Endodermal cell (in vitro differentiated cells): ENCODE measurements at regions not wholly inside any gene's neighbourhood (a gene's known extent, or its start where the extent isn't known, plus 50 kb on each side); places are given as distances from the start of the nearest gene placed in this dataset.
"Not testable (repeated sequence)": the region's sequence is repeated elsewhere in the genome, so short reads cannot be mapped to it uniquely, and the experiment has no call there.

Source experiments
- DNase-seq: peaks from one replicate; pipeline ENCODE4 v3.0.0-alpha.2; 2017
- H3K27ac ChIP-seq: 2 replicates; pipeline ENCODE4 v1.5.1; 2013; ENCODE audit warnings: mild to moderate bottlenecking, low read depth, low read length, moderate library complexity
- H3K27me3 ChIP-seq: 2 replicates; pipeline ENCODE4 v1.6.1; 2013; ENCODE audit warnings: mild to moderate bottlenecking, low read length, moderate library complexity; ENCODE audit not compliant: insufficient read depth, control insufficient read depth, poor library complexity, severe bottlenecking
- H3K36me3 ChIP-seq: 2 replicates; pipeline ENCODE4 v1.7.0; 2013; ENCODE audit warnings: mild to moderate bottlenecking, low read length, moderate library complexity; ENCODE audit not compliant: control insufficient read depth, insufficient read depth
- H3K4me1 ChIP-seq: one replicate; pipeline ENCODE4 v1.7.0; 2013; ENCODE audit warnings: low read length; ENCODE audit not compliant: control insufficient read depth, insufficient read depth
- H3K4me3 ChIP-seq: 2 replicates; pipeline ENCODE4 v1.5.1; 2013; ENCODE audit warnings: mild to moderate bottlenecking, low read length, moderate library complexity
- H3K9ac ChIP-seq: 2 replicates; pipeline ENCODE4 v1.6.1; 2013; ENCODE audit warnings: mild to moderate bottlenecking, low read length, moderate library complexity; ENCODE audit not compliant: poor library complexity, severe bottlenecking; ENCODE audit errors: extremely low read depth
- H3K9me3 ChIP-seq: 2 replicates; pipeline ENCODE4 v1.6.1; 2013; ENCODE audit warnings: mild to moderate bottlenecking, low read length, moderate library complexity; ENCODE audit not compliant: control insufficient read depth
- H3K27ac Mint-ChIP-seq: 2 replicates; pipeline ENCODE4 v1.8.0; 2020; ENCODE audit warnings: mixed read lengths
- H3K27me3 Mint-ChIP-seq: 2 replicates; pipeline ENCODE4 v1.8.0; 2021; ENCODE audit warnings: mild to moderate bottlenecking, mixed read lengths; ENCODE audit not compliant: insufficient read depth
- H3K36me3 Mint-ChIP-seq: 2 replicates; pipeline ENCODE4 v1.8.0; 2020; ENCODE audit warnings: low read depth, mixed read lengths
- H3K4me1 Mint-ChIP-seq: 2 replicates; pipeline ENCODE4 v1.8.0; 2020; ENCODE audit warnings: mixed read lengths
- H3K4me3 Mint-ChIP-seq: 2 replicates; pipeline ENCODE4 v1.8.0; 2020; ENCODE audit warnings: mild to moderate bottlenecking, moderate library complexity, mixed read lengths
- H3K9me3 Mint-ChIP-seq: 2 replicates; pipeline ENCODE4 v1.8.0; 2020; ENCODE audit warnings: mild to moderate bottlenecking, mixed read lengths
- CTCF ChIP-seq: fragments of 200-600 bp; sonication (generic); conservative IDR thresholded peaks from 2 replicates; pipeline ENCODE4 v1.5.0; 2021; ENCODE audit warnings: antibody characterized with exemption, mild to moderate bottlenecking
- WGBS, 2 experiments: methylation state at CpG; one replicate each; pipeline versions ENCODE4 v1.1.5 to v1.1.7; 2013; ENCODE audit warnings: missing lambda C conversion rate in 2 of 2, mixed read lengths in 1 of 2; ENCODE audit not compliant: insufficient coverage in 1 of 2, insufficient read length in 1 of 2; 5-methylcytosine and 5-hydroxymethylcytosine counted together

GRCh38 chr6:77094821-77095220 lies 368.5 kb downstream of the HTR1B start:
- H3K36me3 ChIP-seq = no peaks in the 10 kb centered on the region
- H3K4me1 ChIP-seq = no peaks in the 10 kb centered on the region
- 97% methylated on average over 1 of the region's 1 CpG; no CpG with 5 or more reads in 1 of the 2 experiments for WGBS, 2 experiments
- H3K9me3 ChIP-seq = no peaks in the 10 kb centered on the region
- Mint-ChIP-seq H3K36me3 (no peaks in the 10 kb centered on the region), H3K27me3 (no peaks in the 10 kb centered on the region), H3K4me3 (no peak overlapping the region), H3K4me1 (peaks cover 26% of the 10 kb centered on the region), H3K27ac (no peak overlapping the region), H3K9me3 (no peaks in the 10 kb centered on the region)
- no peak for TF ChIP-seq CTCF
- no peak overlapping the region for H3K27ac ChIP-seq
- no peaks in the 10 kb centered on the region for H3K27me3 ChIP-seq
- no peak overlapping the region for H3K4me3 ChIP-seq
- H3K9ac ChIP-seq = no peak overlapping the region
- DNase-seq = no peak

GRCh38 chr6:77092971-77093370 lies 370.3 kb downstream of the HTR1B start:
- H3K36me3 Mint-ChIP-seq = peaks cover 2% of the 10 kb centered on the region
- peaks cover 11% of the 10 kb centered on the region for H3K4me1 Mint-ChIP-seq
- Histone ChIP-seq H3K27ac (no peak overlapping the region), H3K27me3 (no peaks in the 10 kb centered on the region), H3K36me3 (no peaks in the 10 kb centered on the region), H3K9ac (no peak overlapping the region), H3K4me1 (no peaks in the 10 kb centered on the region), H3K9me3 (no peaks in the 10 kb centered on the region), H3K4me3 (no peak overlapping the region)
- WGBS, 2 experiments = 88% methylated on average over 1 of the region's 1 CpG; no CpG with 5 or more reads in 1 of the 2 experiments
- no peak for TF ChIP-seq CTCF
- no peak for DNase-seq
- H3K4me3 Mint-ChIP-seq = no peak overlapping the region
- H3K27me3 Mint-ChIP-seq = no peaks in the 10 kb centered on the region
- no peak overlapping the region for H3K27ac Mint-ChIP-seq
- no peaks in the 10 kb centered on the region for H3K9me3 Mint-ChIP-seq

- H3K9ac ChIP-seq = no peak overlapping the region
- H3K4me1 Mint-ChIP-seq = peaks cover 1% of the 10 kb centered on the region
Observed at GRCh38 chr6:77089776-77090175, 373.5 kb downstream of the HTR1B start.

GRCh38 chr6:77087794-77088318 lies 375.4 kb downstream of the HTR1B start:
- H3K4me1 Mint-ChIP-seq, H3K4me3 ChIP-seq, H3K27ac Mint-ChIP-seq, DNase-seq, H3K9ac ChIP-seq, H3K36me3 ChIP-seq, H3K27me3 ChIP-seq, H3K27ac ChIP-seq, H3K27me3 Mint-ChIP-seq, H3K36me3 Mint-ChIP-seq, H3K9me3 ChIP-seq, H3K9me3 Mint-ChIP-seq, H3K4me1 ChIP-seq: not testable (repeated sequence)
- H3K4me3 Mint-ChIP-seq = peak overlapping the region; percentile 24
- 90% methylated on average over 19 of the region's 19 CpGs; no CpG with 5 or more reads in 1 of the 2 experiments for WGBS, 2 experiments

More at GRCh38 chr6:77089776-77090175, 373.5 kb downstream of the HTR1B start:
- Histone ChIP-seq H3K27ac (no peak overlapping the region), H3K36me3 (no peaks in the 10 kb centered on the region), H3K9me3 (no peaks in the 10 kb centered on the region), H3K4me3 (no peak overlapping the region), H3K27me3 (no peaks in the 10 kb centered on the region), H3K4me1 (no peaks in the 10 kb centered on the region)
- Mint-ChIP-seq H3K4me3 (no peak overlapping the region), H3K27ac (no peak overlapping the region), H3K9me3 (peaks cover 3% of the 10 kb centered on the region), H3K36me3 (peaks cover 2% of the 10 kb centered on the region), H3K27me3 (no peaks in the 10 kb centered on the region)
- no peak for TF ChIP-seq CTCF
- no peak for DNase-seq
